ENCODE measurements at regions not wholly inside any gene's neighbourhood (a gene's known extent, or its start where the extent isn't known, plus 50 kb on each side); places are given as distances from the start of the nearest gene placed in this dataset.

DNA sequence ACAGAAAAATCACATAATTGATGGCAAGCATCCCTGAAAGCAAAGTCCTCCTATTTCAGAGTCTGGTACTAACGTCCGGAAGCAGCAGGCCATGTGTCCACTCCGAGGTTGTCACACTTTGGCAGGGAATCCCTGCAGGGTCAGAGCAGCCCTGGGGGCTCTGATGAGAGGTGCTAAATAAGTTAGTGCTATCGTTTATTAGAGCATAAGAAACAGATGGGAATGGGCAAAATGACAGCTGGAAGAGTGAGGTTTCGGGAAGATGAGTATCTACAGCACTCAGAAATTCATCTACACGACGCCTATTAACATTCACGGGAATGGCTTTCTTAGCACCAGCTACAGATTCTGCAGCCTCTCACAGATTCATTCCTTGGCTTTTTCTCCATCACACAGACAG, 465.4 kb upstream of the PSMD7 start:
- DNase-seq (ENCODE audit: low read depth in 3 of 3) = no peak

DNA sequence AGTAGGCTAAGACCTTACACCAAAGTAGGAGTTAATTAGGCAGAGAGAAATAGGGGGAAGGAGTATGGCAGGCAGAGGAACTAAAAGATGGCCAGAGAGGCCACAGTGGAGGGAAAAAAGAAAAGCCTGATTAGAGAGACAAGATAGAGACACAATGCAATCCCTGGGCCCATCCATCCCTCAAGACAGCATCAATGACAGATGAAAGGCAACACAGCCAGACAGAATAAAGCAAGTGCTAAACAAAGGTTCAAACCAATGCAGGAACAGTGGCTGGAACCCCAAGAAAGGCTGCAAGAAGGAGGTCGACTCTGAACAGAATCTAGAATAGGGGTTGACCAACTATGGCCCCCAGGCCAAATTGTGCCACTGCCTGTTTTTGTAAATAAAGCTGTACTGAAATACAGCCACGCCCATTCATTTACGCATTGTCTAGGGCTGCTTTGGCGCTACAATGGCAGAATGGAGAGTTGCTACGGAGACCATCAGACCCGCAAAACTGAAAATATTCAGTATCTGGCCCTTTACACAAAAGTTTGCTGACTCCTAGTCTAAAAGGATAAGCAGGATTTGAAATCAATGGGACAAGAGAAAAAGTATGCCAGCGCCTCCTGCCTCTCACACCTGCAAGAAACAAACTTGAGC, 473.3 kb upstream of the PSMD7 start:
- no peak for DNase-seq (ENCODE audit: low read depth in 3 of 3)

DNA sequence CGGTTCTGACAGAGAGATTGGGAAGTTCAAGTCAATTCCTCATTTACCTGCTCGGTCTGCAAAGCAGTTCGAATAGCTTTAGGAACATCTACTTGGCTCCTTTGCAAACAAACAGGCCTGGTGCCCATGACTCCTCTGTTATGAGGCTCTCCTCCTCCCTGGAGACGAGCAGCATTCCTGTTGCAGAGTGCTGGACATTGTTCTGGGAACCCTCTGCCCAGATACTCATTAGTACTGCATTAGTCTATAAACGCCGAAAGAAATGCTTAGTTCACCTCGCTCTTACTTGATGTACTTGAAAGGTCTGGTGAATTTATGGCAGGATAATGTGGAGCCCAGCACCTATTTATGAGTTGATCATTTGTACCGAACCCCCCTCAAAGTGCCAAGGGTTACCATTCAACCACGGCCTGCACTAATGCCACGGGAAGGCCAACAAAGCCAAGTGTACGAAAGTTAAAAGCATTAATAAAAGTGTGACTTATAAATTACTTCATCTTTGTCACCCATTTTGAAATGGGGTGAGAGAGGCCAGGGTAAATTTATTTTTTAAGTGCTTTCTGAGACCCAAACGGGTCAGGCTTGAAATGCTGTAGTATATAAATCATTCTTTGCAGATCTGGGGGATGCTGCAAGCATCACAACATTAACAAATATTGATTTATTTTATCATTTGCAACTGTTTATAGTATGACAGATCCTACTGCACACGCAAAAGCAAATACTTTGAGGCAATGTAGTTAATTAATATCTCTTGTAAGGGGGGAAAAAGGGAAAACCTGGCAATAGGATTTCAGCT, 478.9 kb upstream of the PSMD7 start:
- no peak for DNase-seq (ENCODE audit: low read depth in 3 of 3)

DNA sequence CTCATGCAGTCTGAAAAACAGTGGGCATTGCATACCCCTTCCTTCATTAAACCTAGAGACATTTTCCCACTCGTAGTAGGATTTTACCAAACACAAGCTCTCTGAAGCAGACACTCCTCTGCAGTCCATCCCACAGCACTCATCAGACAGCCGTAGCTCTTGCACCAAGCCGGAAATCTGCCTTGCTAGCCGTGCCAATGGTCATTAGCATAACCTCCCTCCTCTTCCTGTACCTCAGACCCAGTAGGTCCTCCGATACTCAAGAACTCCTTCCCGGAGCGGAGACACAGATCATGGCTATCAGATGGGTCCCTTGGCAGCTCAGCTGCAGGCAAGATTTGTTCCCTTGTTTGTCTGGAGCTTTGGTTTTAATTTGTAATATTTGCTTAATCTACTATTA, 483.1 kb upstream of the PSMD7 start:
- no peak for DNase-seq (ENCODE audit: low read depth in 3 of 3)

DNA sequence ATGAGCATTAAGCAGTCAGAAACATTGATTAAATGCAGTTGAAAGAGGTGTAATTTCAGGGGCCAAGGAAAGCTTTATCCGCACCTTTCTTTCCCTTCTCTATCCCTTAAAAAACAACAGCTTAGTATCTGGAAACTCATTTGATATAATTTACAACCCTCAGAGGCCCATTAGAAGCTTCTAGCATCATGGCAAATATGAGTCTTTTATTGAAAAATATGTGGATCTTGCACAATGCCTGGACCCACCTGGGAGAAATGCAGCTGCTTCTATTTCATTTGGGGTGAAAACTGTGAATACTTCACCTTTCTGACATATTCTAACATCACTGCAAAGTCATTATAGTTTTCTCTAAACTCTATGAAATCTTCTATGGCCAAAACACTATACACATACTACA, 492.2 kb upstream of the PSMD7 start:
- no peak for DNase-seq (ENCODE audit: low read depth in 3 of 3)

DNA sequence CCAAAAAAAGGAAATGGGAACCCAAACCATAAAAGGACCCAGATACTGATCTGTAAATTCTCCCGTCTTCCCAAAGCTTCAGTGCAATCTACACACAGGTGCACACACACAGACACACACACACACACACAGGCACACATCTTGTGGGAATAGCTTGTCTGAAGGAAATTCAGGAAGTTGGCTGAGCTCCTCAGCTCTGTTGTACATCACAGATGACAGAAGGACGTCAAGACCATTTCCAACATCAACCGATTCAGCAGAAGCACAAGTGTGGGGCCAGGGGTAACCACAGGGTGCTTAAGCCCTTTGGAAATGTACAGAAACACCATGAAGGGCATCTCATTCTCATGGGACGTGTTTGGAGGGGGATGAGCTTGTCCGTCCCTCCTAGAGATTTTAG, 498.1 kb upstream of the PSMD7 start:
- DNase-seq (ENCODE audit: low read depth in 3 of 3) = no peak

DNA sequence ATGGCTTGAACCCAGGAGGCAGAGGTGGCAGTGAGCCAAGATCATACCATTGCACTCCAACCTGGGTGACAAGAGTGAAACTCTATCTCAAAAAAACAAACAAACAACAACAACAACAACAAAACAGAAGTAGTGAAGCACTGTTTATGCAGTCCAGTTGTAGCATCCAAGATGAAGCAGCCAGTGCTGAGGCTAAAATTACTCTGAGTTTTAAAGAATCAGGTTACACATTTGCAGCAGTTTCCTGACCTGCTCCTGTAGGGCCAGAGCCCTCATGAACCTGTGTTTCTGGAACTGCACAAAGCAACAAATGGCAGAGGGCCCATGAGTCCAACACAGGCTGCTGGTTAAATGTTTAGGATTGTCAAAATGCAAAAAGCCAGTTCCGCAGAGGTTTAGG, 499.5 kb upstream of the PSMD7 start:
- DNase-seq (ENCODE audit: low read depth in 3 of 3) = no peak

DNA sequence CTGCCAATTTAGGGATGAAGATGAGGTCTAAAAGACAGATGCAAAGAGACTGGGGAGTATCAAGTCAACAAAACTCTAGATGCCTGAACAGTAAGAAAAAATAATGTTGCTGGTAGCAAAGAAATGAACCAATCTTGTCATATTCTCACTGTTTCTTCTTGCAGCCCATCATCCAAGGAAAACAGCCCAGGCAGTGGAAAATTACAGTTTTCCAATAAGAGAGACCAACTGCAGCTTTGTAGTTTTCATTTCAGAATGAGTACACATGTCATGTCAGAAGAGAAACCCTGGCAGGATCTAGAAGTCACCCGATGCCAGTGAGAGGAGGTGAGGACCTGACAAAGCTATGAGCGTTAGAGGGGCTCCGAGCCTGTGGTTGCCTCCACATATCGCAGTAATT, 500.4 kb upstream of the PSMD7 start:
- no peak for DNase-seq (ENCODE audit: low read depth in 3 of 3)

DNA sequence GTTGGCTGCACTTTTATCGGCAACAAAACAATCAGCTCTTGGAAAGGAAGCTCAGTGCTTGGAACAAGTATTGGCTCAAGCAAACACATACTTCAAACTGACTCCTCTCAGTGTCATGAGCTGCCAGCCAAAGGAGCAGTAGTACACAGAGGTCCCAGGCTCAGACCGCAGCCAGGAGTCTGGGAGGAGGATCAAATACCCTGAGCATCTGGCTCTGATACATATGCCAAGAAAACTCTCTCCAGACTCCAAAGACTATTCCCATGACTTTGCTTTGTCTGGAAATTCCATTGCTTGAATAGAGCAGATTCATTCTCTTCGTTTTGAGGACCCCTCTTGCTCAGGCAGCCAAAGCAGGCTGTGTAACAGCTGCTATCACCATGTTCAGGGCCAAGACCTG, 501.6 kb upstream of the PSMD7 start:
- no peak for DNase-seq (ENCODE audit: low read depth in 3 of 3)

DNA sequence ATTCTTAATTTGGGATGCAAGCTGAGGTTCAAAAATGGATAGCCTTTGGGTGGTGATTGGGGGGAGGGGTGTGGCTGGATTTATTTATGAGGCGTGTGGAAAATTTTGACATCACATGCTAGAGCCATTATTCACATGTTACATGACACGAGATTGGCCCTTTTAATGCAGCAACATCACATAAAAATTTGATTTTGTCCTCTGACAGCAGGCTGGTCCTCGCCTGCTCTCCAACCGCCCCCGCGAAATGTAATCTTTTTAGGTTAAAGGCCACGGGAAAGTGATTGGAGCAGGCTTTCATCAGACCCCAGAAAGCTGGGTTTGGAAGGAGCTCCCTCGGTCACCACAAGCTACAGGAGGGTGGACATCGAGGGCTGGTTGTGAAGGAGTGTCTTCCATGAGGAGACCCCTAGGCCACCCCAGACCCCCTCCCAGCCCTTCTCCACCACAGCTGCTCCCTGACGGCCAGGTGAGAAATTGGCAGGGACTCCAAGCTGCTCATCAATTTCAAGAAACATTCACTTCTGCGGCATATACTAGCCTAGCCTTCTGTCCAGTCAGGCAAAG, 502.7 kb upstream of the PSMD7 start:
- no peak for DNase-seq (ENCODE audit: low read depth in 3 of 3)

DNA sequence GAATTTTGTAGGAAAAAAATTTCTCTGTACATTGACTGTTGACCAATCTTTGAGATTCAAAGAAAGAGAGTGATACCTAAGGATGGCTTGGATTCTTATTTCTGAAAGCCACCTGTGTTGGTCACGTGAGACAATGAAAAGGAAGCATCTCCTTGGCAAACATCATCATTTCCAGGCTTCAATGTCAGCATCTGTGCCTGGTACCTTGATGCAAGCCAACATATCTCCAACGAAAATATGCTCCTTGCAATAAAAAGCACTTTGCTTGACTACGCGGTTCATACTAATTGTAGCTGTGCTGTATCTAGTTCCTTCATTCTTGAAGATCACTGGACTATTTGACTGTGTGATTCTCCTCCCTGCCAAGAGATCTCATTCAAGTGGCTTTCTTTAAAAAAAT, 503.4 kb upstream of the PSMD7 start:
- DNase-seq (ENCODE audit: low read depth in 3 of 3) = no peak

DNA sequence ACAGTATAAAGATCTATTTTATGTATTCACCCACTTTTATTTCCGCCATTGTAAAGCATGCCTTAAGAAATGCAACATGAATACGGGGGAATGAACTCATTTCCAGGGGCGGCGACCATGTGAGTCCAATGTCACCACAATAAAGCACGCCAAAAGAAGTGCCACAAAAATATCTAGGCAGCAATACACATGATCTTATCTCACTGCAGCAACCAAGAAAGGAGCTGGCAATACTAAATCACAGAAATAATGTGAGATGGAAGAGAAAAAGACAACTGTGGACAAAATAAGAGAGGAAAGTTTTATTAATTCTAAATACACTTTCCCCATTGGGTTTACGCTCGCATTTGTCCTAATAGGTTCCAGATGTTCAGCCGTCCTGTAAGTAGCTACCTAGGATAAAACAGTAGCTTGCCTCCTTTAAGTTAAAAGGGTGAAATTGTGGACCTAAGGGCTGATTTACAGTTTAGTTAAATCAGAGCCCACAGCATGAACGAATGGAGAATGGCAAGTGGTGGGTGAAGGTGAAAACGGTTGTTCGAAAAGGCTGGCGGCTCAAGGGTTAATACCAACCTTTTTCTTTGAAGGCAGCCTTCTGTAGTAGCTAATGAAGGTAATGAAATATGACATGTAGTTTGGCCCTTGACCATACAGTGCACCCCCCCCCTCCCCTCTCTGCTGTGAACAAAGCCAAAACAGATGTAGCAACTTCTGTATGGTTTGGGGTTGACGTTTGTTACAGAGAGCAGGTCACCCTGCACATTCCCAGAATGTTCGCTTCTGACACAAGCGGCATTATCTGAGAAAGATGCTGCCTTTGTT, 504.2 kb upstream of the PSMD7 start:
- no peak for DNase-seq (ENCODE audit: low read depth in 3 of 3)

DNA sequence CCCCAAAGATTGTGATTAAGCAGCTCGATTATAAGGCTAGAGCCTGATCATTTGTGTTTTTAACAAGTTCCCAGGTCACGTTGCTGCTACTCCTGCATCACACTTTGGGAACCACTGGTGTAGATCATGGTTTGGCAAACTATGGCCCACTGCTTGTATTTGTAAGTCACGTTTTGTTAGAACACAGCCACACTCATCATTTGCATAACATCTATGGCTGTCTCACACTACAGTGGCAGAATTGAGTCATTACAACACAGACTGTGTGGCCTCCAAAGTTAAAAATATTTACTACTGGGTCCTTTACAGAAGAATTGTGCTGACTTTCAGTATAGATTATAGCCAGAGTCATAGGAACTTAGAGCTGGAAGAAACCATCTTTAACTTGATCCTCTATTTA, 515.3 kb upstream of the PSMD7 start:
- DNase-seq (ENCODE audit: low read depth in 3 of 3) = no peak

DNA sequence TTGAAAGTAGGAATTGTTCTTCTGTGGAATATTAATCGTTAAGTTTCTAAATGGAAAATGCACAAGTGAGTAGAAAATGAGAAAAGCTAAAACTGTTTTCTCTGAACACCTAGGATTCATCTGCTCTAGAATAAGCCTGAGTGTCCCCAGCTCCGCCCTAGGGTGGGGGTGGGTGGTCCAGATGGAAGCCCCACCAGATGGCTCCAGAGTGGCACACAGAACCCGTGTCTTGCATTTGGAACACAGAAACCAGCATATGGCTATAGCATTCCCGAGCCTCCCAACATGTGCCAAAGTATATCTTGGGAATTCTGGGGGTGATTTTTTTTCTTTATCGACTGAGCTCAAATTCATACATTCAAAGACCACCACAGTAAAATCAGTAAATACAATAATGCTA, 517.7 kb upstream of the PSMD7 start:
- no peak for DNase-seq (ENCODE audit: low read depth in 3 of 3)

DNA sequence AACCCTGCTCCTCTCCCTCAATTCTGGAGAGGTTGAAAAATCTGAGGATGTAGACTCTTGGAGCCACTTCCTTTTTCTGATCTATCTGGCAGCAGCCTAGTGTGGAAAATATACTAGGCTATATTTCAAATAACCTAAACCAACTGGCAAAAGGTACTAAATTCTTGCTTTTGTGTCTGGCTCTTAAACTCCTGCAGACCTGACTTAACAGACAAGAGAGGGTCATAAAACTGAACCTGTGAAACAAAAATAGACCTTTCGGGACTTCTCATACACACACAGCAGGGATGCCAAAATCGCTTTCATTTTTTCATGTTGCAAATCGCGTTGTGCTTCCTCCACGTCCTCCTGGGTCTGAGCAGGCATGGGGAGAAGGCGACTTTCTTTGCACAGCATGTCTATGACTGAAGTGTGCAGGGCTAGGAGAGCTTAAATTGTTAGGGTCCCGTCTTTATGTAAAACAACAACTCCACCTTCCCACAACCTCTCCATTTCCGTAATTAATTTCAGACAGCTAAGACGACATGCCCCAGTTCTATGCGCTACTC, 520.7 kb upstream of the PSMD7 start:
- no peak for DNase-seq (ENCODE audit: low read depth in 3 of 3)

DNA sequence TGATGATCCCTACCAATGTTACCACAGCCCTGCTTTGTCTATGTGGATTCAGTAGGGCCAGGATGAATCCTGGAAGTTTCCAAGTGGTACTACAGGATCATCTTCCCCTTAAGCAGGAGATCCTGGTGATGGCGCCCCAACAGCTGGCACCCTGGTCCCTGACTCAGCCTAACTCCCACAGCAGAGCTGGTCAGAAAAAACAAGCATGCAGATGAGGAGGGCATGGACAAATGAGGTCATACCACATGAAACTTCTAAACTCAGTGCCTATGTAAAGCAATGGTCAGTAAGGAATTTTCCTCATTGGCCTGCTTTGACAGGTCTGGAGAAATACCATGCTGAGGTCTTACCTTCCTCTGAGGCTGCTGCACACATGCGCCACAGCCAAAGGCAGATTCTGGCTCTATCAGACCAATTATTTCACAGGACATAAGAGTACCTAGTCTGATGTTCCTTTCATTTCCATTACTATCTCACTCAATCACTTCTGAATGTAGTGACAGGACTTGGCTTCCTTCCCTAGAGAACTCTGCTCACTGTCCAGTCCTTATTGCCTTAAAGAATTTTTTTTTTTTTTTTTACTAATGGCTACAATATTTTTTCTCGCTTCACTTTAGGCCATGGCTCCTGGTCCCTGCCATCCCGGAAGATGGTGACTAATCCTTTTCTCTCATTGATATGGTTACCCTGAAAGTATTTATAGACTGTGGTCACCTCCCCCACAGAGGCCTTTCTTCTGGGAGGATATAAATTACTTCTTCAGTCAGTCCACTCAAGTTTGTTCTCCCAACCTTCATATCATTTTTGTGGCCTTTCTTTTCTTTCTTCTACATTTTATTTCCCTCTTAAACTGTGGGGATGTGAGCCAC, 525.2 kb upstream of the PSMD7 start:
- DNase-seq (ENCODE audit: low read depth in 3 of 3) = no peak

DNA sequence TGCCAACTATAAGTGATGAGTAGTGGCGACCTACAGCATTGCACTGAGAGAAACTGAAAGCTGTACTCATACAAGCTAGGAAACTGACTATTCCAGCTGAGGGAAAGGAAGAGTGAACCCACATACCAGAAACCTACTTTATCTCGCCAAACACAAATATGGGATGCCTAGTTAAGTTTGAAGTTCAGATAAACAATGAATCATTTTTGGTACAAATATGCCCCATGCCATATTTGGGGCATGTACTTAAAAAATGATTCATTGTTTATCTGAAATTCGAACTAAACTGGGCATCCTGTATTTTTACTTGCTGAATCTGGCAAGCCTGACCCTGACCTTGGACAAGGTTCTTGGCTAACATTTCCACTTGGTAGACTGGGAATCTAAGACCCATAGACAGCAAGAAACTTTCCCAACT, 527.8 kb upstream of the PSMD7 start:
- no peak for DNase-seq (ENCODE audit: low read depth in 3 of 3)

DNA sequence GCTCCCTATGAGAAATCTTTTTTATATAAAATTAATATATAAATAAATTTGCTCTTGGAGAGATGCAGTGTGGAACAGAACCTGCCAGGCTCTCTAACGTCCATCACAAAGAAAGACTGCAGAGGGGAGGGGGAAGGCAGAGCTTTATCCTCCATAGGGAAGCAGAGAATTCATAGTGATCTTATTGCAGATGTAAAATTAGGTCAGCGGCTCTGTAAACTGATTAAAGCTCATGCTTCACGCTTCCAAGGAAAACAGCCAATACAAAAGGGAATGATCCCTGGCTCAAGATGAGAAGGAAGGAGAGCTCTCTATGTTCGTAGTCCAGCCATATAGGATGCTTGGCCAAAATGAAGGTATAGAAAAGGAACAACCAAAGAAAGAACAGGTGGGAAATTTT, 532.3 kb upstream of the PSMD7 start:
- no peak for DNase-seq (ENCODE audit: low read depth in 3 of 3)

DNA sequence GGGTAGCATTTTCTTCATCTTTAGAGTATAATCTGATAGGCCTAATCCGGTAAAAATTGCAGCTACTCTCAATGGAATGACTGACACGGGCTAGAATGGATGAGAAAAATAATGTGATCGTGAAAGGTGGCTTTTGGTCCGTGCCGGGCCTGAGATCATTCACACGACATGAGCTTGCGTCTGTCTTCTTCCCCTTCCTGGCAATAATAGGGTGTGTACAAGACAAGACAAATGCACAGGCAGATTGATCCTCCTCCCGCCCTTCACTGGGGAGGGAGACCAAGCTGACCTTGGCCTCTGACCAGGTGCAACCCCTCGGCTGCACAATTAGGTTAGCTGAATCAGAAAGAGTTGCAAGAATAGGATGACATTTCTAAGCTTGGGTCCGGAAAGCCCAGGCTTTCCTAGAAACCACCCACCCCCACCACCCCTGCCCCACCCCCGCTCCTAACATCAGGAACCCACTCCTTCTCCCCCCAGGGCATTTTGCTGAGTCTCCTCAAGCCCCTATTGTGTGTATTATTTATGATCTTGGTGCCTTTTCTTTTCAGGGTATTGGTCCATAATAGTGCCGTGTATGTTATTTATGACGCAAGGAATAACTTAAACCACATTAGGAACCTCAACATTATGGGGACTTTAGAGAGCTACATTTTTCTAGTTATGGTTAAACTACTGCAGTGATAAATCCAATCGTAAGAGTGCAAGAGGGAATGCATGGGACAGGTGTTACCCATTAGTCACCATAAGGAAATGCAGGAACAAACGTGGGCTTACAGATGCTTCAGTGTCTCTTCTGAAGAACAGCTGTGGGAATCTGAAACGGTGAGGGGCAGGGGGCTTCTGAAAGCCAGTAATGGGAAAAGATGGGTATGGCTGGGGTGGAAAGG, 540.1 kb upstream of the PSMD7 start:
- DNase-seq (ENCODE audit: low read depth in 3 of 3) = no peak

DNA sequence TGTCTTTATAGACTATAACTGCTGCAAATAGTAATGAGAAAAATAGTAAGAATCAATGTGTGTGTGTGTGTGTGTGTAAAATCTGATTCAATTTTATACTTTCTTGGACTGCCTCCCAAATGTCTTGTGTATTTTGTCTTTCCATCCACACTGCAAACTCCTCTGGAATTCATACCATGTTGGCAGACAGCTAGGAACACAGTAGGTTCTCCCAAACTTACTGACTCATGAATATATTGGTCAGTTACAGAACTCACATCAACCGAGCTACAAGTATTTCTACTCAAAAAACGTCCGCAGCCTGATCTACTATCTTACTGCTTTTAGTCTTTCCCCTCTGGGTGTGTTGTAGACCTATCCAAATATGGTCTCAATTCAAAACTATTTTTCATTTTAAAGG, 542.7 kb upstream of the PSMD7 start:
- no peak for DNase-seq (ENCODE audit: low read depth in 3 of 3)

All from stimulated activated CD4-positive, alpha-beta T cell treated with anti-CD3 and anti-CD28 coated beads, TNF-alpha, amount 100 ng/mL, for 48 hours (primary cell).